K562 (cell line): ENCODE measurements at regions not wholly inside any gene's neighbourhood (a gene's known extent, or its start where the extent isn't known, plus 50 kb on each side); places are given as distances from the start of the nearest gene placed in this dataset.

ENCODE experiments used
- ATAC-seq: fragments of 200-7000 bp; cut with Tn5 transposase; 3 replicates; pipeline ENCODE4 v1.9.1; 2020; ENCODE audit warnings: moderate library complexity
- BruUV-seq: library from RNA; stranded (reverse); fragments of 400-500 nt; replicated peaks from 2 replicates; lab custom pipeline; 2021; lab: Mats Ljungman, UMichigan
- CTCF ChIA-PET: fragments of 300-600 bp; formaldehyde crosslinking; extraction: SDS; loops from one replicate; lab custom pipeline; 2021; ENCODE audit warnings: low intra/inter-chr PET ratio; lab: Yijun Ruan, JAX
- POLR2A ChIA-PET: fragments of 300-600, 350-650 bp; sonication (Branson Sonifier 250); formaldehyde crosslinking; extraction: SDS; loops from one replicate; lab custom pipeline; 2021; ENCODE audit warnings: antibody characterized with exemption, inconsistent platforms; lab: Yijun Ruan, JAX
- DNase-seq, 4 experiments: peaks; one replicate each; pipeline versions ENCODE4 v3.0.0 to v3.0.0-alpha.2; 2011 to 2018; ENCODE audit warnings: low spot score in 3 of 4, mixed read lengths in 3 of 4; ENCODE audit errors: extremely low read depth in 1 of 4
- FAIRE-seq: peaks from 2 replicates; lab custom pipeline; 2011; peaks lifted over from hg19 to GRCh38; lab: Jason Lieb, UNC
- H2AFZ ChIP-seq: 2 replicates; pipeline ENCODE4 v1.6.0; 2011; ENCODE audit warnings: low read depth, low read length, control low read depth, inconsistent platforms
- H3K27ac ChIP-seq: fragments of 200-600 bp; 3 replicates; pipeline ENCODE4 v1.8.0; 2011; ENCODE audit warnings: low read depth, mild to moderate bottlenecking, control low read depth, inconsistent platforms, low read length, moderate library complexity, mixed read lengths; ENCODE audit errors: extremely low read depth
- H3K27me3 ChIP-seq, 2 experiments: fragments of 300-600 bp in 1 of 2; 2 replicates in 1 of 2; 3 replicates in 1 of 2; pipeline versions ENCODE4 v1.6.0 to v1.8.0; 2011; ENCODE audit warnings: inconsistent platforms in 2 of 2, low read length in 2 of 2, mild to moderate bottlenecking in 1 of 2, mixed read lengths in 1 of 2, moderate library complexity in 1 of 2; ENCODE audit not compliant: control insufficient read depth in 2 of 2, insufficient read depth in 2 of 2
- H3K36me3 ChIP-seq: fragments of 300-600 bp; 3 replicates; pipeline ENCODE4 v1.8.0; 2011; ENCODE audit warnings: mild to moderate bottlenecking, low read length, inconsistent platforms; ENCODE audit not compliant: control insufficient read depth, insufficient read depth
- H3K4me1 ChIP-seq, 2 experiments: fragments of 200-600 bp in 1 of 2; replicated peaks in 1 of 2; 2 replicates in 1 of 2; 3 replicates in 1 of 2; pipeline versions ENCODE4 v1.5.1 to v1.8.0; 2011; ENCODE audit warnings: inconsistent platforms in 2 of 2, low read length in 2 of 2, mild to moderate bottlenecking in 1 of 2, mixed read lengths in 1 of 2, moderate library complexity in 1 of 2; ENCODE audit not compliant: control insufficient read depth in 2 of 2, insufficient read depth in 2 of 2
- H3K4me2 ChIP-seq: 2 replicates; pipeline ENCODE4 v1.6.1; 2011; ENCODE audit warnings: low read length, control low read depth, inconsistent platforms, mixed read lengths; ENCODE audit not compliant: insufficient read depth
- H3K4me3 ChIP-seq: fragments of 200-600 bp; sonication (generic), shearing (Covaris generic); 2 replicates; pipeline ENCODE4 v1.5.1; 2016; ENCODE audit warnings: control low read depth, inconsistent platforms
- H3K79me2 ChIP-seq: fragments of 200-600 bp; 3 replicates; pipeline ENCODE4 v1.8.0; 2011; ENCODE audit warnings: low read length, inconsistent platforms; ENCODE audit not compliant: control insufficient read depth, insufficient read depth
- H3K9ac ChIP-seq, 2 experiments: 2 replicates each; pipeline versions ENCODE4 v1.6.0 to v1.6.1; 2011; ENCODE audit warnings: low read depth in 2 of 2, low read length in 2 of 2, control low read depth in 1 of 2, inconsistent platforms in 1 of 2, mild to moderate bottlenecking in 1 of 2, mixed read lengths in 1 of 2; ENCODE audit not compliant: insufficient read depth in 1 of 2
- H3K9me1 ChIP-seq: one replicate; pipeline ENCODE4 v1.6.0; 2011; ENCODE audit warnings: inconsistent platforms, mild to moderate bottlenecking, low read length, moderate library complexity; ENCODE audit not compliant: control insufficient read depth, insufficient read depth
- H3K9me3 ChIP-seq: replicated peaks from 2 replicates; pipeline ENCODE4 v1.5.1; 2011; ENCODE audit warnings: low read depth, low read length, inconsistent platforms; ENCODE audit not compliant: control insufficient read depth, insufficient read depth
- H4K20me1 ChIP-seq: replicated peaks from 2 replicates; pipeline ENCODE4 v1.6.1; 2011; ENCODE audit warnings: low read length, inconsistent platforms, mixed read lengths; ENCODE audit not compliant: control insufficient read depth, insufficient read depth
- NFIC ChIP-seq: fragments of 450-650 bp; IDR thresholded peaks from 2 replicates; pipeline ENCODE4 v1.6.1; 2017; ENCODE audit warnings: mild to moderate bottlenecking, inconsistent platforms
- XRCC5 ChIP-seq: fragments of 200-400 bp; formaldehyde crosslinking; IDR thresholded peaks from 2 replicates; pipeline ENCODE4 v1.6.1; 2017; ENCODE audit warnings: low read depth, mild to moderate bottlenecking, low read length
- WGBS: fragments of 100-300 bp; shearing (Covaris generic); methylation state at CpG from one replicate; pipeline ENCODE4 v1.1.6; 2016; ENCODE audit warnings: low coverage, mixed read lengths; ENCODE audit not compliant: insufficient coverage; ENCODE audit errors: missing lambda C conversion rate; 5-methylcytosine and 5-hydroxymethylcytosine counted together
- in situ Hi-C: fragments of 300-500 bp; cut with MboI; formaldehyde crosslinking; loops from 4 replicates; pipeline ENCODE4 v1.15.0; 2018; ENCODE audit warnings: inconsistent platforms, mixed read lengths
- intact Hi-C: fragments of 100-400 bp; cut with micrococcal nuclease; formaldehyde crosslinking; loops from 2 replicates; pipeline ENCODE4 v1.14.2; 2022
- TF ChIP-seq, protein P1 (sequence below): fragments of 250-450 bp; sonication (Bioruptor Pico); IDR thresholded peaks from 2 replicates; pipeline ENCODE4 v1.9.0; 2021; ENCODE audit warnings: mild to moderate bottlenecking, inconsistent platforms
- TF ChIP-seq, protein P2 (sequence below): fragments of 450-650 bp; IDR thresholded peaks from 2 replicates; pipeline ENCODE4 v1.6.1; 2017; ENCODE audit warnings: antibody characterized with exemption

DNA sequence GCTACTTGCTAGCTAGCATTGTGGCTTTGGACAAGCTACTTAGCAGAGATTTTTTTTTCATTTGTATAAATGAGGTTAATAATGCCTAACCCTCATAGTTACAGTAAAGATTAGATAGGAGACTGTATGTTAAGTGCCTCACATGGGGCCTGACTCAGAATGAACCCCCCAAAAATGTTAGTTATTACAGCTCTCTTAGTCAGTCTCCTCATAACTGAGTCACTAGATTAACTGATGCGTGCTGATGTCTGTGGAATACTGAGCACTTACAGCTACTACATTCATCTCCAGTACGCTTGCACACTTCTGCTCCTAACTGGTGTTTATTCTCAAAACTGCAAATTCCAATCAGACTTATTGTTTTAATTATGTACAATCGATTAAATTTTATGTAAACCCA, 315.3 kb downstream of the SNX13 start:
- FAIRE-seq (no peak), ATAC-seq (no peak), DNase-seq (no peak)
- no TSS peak for BruUV-seq
- TF ChIP-seq, protein P1, sequence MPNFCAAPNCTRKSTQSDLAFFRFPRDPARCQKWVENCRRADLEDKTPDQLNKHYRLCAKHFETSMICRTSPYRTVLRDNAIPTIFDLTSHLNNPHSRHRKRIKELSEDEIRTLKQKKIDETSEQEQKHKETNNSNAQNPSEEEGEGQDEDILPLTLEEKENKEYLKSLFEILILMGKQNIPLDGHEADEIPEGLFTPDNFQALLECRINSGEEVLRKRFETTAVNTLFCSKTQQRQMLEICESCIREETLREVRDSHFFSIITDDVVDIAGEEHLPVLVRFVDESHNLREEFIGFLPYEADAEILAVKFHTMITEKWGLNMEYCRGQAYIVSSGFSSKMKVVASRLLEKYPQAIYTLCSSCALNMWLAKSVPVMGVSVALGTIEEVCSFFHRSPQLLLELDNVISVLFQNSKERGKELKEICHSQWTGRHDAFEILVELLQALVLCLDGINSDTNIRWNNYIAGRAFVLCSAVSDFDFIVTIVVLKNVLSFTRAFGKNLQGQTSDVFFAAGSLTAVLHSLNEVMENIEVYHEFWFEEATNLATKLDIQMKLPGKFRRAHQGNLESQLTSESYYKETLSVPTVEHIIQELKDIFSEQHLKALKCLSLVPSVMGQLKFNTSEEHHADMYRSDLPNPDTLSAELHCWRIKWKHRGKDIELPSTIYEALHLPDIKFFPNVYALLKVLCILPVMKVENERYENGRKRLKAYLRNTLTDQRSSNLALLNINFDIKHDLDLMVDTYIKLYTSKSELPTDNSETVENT (CRISPR knock-in tag), result no peak
- TF ChIP-seq XRCC5, result no peak
- Histone ChIP-seq H2AFZ (no peak overlapping the region), H4K20me1 (no peaks in the 10 kb centered on the region), H3K9me1 (no peaks in the 10 kb centered on the region), H3K9me3 (no peaks in the 10 kb centered on the region; the same call in 1 of the 2 replicates), H3K4me1 (no peaks in the 10 kb centered on the region), H3K4me2 (no peak overlapping the region), H3K9ac (no peak overlapping the region), H3K4me3 (no peak overlapping the region), H3K27me3 (no peaks in the 10 kb centered on the region), H3K27ac (no peak overlapping the region), H3K36me3 (no peaks in the 10 kb centered on the region), H3K79me2 (no peaks in the 10 kb centered on the region)
- CTCF ChIA-PET, result no interaction called here
- in situ Hi-C loops, result no loop called here
- 2% methylated on average over 3 of the region's 3 CpGs for WGBS
- intact Hi-C loops, result no loop called here
- POLR2A ChIA-PET, result no interaction called here

DNA sequence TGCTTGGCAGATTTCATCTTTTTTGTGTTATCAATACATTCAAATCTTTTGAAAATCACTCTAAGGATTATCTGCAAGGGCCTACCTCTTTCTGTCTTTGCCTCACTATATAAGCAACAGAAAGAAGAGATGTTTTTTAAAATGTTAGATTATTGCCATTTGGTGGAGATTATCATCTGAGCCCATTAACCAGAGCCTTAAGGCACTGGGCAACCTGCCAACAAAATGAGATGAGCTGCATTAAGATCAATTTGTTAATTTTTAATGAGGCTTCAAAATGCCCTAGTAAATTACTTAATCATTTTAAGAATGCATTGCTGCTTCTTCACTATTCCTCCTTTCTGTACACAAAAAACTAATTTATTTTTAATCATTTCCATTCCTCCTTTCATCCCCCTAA, 314.1 kb downstream of the SNX13 start:
- BruUV-seq, result no TSS peak

More for the DNA sequence above, 314.1 kb downstream of the SNX13 start:
- Histone ChIP-seq H4K20me1 (no peaks in the 10 kb centered on the region), H3K9me1 (no peaks in the 10 kb centered on the region), H3K4me3 (no peak overlapping the region), H3K79me2 (no peaks in the 10 kb centered on the region), H3K9me3 (no peaks in the 10 kb centered on the region; the same call in 1 of the 2 replicates), H3K36me3 (no peaks in the 10 kb centered on the region), H3K27ac (no peak overlapping the region), H2AFZ (no peak overlapping the region), H3K9ac (no peak overlapping the region), H3K4me2 (no peak overlapping the region), H3K27me3 (no peaks in the 10 kb centered on the region), H3K4me1 (no peaks in the 10 kb centered on the region)
- in situ Hi-C loops, result no loop called here
- POLR2A ChIA-PET, result no interaction called here
- ATAC-seq, result no peak
- no peak for DNase-seq
- CTCF ChIA-PET, result no interaction called here
- 0 out of 2 replicates have a peak, but pooled peaks have one; percentile 15 for TF ChIP-seq NFIC
- TF ChIP-seq, protein P2, sequence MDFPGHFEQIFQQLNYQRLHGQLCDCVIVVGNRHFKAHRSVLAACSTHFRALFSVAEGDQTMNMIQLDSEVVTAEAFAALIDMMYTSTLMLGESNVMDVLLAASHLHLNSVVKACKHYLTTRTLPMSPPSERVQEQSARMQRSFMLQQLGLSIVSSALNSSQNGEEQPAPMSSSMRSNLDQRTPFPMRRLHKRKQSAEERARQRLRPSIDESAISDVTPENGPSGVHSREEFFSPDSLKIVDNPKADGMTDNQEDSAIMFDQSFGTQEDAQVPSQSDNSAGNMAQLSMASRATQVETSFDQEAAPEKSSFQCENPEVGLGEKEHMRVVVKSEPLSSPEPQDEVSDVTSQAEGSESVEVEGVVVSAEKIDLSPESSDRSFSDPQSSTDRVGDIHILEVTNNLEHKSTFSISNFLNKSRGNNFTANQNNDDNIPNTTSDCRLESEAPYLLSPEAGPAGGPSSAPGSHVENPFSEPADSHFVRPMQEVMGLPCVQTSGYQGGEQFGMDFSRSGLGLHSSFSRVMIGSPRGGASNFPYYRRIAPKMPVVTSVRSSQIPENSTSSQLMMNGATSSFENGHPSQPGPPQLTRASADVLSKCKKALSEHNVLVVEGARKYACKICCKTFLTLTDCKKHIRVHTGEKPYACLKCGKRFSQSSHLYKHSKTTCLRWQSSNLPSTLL, result no peak
- no peak for FAIRE-seq
- intact Hi-C loops, result no loop called here
